Stimulated activated CD4-positive, alpha-beta T cell treated with anti-CD3 and anti-CD28 coated beads, Interleukin-1b, Interleukin-23, amount 100 ng/mL, for 4 hours (primary cell): ENCODE measurements at regions not wholly inside any gene's neighbourhood (a gene's known extent, or its start where the extent isn't known, plus 50 kb on each side); places are given as distances from the start of the nearest gene placed in this dataset.
"Not testable (repeated sequence)": the region's sequence is repeated elsewhere in the genome, so short reads cannot be mapped to it uniquely, and the experiment has no call there.

Source experiments
- DNase-seq, 2 donors: peaks; one replicate each; pipeline ENCODE4 v3.0.0-alpha.2; 2020; ENCODE audit warnings: low read depth in 2 of 2

- no peak for DNase-seq
Observed at GRCh38 chr15:69554279-69554961, 101.8 kb downstream of the RPLP1 start.

- no peak for DNase-seq
Observed at GRCh38 chr15:69555080-69555479, 102.5 kb downstream of the RPLP1 start.

- DNase-seq = no peak
Observed at GRCh38 chr15:69556344-69556743, 103.7 kb downstream of the RPLP1 start.

DNA sequence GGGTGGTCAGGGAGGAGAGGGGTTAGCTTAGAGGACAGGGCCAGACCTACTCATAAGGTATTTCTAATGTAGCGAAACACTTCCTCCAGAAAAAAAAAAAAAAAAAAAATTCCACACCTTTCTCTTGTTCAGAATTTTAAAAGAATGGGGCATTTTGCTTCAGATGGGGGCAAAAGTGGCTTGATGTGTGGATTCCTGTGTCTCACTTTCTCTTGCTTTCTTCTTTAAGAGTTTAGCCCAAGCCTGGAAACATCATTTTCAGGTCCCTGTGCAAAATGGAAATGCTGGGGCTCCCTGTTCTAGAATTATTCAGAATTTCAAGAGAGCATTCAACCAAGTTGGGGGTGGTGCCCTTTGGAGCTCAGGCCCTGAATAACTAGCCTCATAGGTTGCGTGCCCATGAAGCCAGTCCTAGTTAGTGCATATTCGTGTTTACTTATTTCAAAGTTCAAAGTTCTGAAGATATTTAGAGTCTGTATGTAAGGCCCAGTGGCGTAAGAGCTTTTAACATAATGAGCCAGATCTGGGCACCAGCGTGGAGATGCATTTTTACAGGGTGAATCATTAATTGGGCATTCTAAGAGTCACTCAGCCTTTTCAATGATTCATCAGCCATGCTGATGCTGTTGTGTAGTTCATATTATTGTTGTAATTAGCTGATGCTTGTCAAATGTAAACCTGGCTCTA is 104.5 kb downstream of the RPLP1 start:
- DNase-seq = no peak

DNA sequence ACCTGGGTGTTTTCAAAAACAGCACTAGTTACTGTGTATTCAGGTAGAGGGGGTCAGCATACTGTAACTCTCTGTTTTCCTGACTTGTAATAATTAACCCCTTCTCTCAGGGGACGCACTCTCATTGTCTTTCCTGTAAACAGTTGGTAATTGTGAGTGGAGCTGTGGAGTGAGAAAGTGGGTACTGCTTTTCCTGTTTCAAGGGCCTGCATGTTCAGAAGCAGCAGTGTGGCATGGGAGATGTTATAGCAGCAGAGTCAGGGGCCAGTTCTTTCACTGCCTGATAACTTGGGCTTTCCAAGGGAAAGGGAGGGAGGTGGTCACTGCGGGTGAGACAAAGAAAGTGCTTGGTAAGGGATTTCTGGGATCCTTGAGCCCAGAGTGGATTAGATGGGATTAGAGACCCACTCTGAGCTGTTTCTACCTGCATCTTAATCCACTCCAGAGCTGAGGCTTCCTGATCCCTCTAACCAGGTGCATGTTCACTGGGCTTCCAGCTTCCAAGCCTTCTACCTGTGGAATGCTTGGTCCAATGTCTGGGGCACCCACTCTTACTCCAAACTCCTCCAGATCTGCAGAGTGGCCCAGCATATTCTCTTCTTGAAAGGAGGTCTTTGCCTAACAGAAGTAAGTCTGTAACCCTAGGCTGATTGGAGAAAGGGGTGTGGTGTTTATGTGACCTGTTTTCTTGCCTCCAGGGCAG is 105.2 kb downstream of the RPLP1 start:
- DNase-seq = no peak

DNA sequence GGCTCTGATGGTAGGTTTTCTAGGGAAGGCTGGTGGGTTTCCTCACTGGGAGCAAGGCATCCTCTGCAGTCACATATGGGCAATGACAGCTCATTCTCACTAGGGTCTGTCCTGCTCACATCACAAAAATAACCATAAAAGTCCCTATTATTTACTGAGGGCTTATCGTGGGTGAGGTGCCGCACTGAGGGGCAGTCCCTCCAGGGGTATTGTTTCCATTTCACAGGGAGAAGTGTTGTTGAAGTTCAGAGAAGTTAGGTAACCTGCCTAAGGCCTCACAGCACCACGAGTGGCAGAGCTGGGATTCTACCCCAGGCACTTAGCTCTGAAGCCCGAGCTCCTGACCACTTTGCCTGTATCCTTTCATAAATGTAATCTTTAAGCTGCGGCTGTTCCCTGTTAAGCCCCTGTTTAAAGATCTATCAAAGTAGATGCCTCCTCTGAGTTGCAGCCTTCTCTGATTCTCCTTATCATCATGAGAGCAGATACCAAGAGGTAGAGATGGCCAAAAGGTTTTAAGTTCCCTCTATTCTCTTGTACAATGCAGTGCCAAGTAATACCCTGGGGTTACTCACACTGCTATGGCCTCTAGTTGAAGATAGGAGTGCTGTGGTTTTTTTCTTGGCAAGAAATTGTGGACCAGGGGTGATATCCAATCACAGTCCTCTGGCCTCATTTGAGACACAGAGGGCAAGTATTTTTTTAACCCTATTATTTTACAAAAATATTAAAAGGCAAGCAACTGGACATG is 107.0 kb downstream of the RPLP1 start:
- DNase-seq = no peak

DNA sequence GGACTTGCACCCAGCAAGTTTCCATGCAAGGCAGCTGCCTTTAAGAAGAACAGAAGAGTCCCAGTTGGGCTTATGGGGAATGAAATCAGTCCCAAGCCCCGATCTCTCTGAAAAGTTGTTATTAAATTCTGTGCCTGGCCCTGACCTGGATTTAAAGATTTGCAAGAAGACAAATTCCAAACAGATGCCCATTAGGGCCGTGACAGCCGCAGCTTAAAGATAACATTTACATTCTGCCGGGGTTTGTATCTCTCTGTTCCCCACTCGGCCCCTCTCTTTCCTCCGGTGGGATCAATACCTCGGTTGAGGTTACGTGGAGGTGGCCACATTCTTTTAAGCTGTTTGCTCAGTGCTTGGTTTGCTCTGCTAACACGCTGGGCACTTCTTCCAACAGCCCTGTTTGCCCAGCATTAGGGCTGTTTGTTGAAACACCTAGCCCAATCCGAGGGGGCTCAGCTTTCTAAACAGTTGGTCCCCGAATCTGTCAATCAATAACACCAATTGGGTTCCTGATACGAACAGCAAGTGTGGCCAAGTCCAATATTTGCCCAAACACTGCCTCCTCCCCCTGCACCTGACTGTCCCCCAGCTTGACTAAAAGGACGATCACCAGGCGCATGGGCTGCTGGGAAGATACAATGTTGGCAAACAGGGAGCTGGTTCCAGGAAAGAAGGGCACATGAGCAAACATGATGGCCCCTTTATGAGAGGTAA is 108.6 kb downstream of the RPLP1 start:
- DNase-seq = no peak

GRCh38 chr15:69562116-69562515 is 109.5 kb downstream of the RPLP1 start:
- DNase-seq = no peak

DNA sequence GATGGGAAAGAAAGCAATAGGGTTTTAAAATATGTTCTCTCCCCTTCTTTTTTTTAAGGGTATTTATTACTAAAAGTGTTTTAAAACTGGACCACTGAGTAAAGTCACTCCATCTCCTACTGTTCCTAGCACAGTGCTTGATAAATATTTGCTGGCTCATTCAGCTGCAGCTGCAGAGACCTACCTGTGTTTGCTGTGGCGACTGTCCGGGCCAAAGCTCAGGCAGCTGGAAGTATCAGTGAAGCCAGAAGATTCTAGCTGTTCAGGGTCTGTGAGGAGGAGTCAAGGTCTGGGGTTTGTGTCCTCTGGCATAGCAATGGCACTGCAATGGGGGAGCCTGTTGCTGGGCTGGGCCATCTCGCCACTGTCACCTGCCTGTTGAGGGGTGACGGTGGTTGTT is 109.9 kb downstream of the RPLP1 start:
- DNase-seq = no peak

DNA sequence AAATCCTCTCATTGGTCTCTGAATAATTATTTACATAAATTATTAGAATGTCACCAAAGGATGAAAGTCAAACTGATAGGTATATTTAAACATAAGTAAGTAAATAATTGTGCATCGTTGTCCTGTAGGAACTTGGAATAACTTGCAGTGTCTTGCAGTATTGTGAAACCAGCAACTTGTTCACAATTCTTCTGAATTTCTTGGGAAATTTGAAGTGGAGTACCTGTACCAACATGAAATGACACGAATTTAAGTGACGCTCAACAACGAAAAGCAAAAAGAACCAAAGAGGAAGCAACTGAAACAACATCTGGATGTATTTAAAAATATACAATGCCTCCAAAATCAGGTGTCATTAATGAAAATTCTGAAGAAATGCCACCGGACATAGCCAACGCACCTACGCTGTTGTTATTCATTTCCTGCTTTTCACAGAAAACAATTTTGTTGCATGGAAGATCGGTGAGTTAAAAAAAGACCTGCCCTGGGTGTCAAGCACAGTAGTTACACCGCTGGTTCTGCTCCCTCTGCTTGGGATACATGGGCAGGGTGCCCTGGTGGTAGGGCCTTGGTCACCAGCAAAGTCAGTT is 112.5 kb downstream of the RPLP1 start:
- no peak for DNase-seq

- DNase-seq = not testable (repeated sequence)
Observed at GRCh38 chr15:69567238-69567760, 114.7 kb downstream of the RPLP1 start.

- DNase-seq = no peak
Observed at GRCh38 chr15:69568173-69569009, 115.8 kb downstream of the RPLP1 start.

DNA sequence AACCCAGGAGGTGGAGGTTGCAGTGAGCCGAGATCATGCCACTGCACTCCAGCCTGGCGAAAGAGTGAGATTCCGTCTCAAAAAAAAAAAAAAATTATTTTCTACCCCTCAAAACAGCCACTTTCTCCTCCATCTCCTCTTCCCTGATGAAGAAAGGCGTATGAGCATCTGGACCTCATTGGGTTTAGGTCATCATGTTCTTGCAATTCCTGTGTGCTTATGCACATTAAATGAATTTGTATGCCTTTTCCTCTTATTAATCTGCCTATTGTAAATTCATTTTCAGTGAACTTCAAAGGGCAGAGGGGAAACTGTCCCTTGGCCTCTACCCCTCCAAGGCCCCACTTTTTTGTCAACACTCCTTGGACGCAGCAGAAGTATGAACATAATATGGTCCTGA is 117.8 kb downstream of the RPLP1 start:
- no peak for DNase-seq

DNA sequence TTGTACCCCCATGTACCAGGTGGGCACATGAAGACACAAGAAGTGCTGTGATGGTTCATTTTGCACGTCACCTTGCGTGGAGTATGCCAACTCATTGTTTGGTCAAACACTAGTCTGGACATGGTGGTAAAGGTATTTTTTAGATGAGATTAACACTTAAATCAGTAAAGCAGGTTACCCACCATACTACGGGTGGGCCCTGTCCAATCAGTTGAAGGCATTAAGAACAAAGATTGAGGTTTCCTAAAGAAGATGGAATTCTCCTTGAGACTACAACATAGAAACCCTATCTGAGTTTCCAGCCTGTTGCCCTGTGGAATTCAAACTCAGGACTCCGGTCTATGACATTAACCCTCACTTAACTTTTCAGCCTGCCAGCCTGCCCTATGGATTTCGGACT is 118.4 kb downstream of the RPLP1 start:
- no peak for DNase-seq

DNA sequence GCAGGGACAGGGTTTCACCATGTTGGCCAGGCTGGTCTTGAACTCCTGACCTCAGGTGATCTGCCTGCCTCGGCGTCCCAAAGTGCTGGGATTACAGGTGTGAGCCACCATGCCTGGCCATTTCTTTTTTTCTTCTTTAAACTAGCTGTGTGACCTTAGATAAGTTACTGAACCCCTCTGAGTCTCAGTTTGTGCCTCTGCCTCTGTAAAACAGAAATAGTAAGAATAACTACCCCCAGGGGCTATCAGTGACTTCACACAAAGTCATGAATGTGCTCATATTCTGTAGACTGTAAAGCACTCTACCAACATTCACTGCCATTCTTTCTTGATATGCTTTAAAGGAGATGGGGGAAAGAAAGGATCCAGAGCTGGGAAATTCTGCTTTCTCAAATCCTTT is 120.7 kb downstream of the RPLP1 start:
- DNase-seq = not testable (repeated sequence)

GRCh38 chr15:69573815-69574475 is 121.3 kb downstream of the RPLP1 start:
- peak; percentile 33 to 52 for DNase-seq

DNA sequence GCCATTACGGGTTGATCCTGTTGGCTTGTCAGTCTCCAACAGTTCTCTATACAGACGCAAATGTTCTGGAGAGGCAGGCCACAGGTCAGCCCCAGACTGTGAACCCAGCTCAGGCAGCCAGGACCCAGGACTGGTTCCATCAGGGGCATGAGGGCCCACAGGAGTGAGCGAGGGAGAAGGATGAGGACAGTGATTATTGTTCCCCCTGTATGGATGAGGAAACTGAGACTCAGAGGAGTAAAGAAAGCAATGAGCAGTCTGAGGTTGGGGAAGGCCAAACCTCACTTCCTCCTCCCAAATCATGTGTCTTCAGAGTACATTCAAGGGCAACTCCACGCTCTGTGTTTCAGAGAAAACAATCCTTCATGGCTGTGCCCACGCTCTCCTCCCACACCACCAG is 121.9 kb downstream of the RPLP1 start:
- DNase-seq = no peak

GRCh38 chr15:69575387-69575786 is 122.8 kb downstream of the RPLP1 start:
- no peak for DNase-seq

DNA sequence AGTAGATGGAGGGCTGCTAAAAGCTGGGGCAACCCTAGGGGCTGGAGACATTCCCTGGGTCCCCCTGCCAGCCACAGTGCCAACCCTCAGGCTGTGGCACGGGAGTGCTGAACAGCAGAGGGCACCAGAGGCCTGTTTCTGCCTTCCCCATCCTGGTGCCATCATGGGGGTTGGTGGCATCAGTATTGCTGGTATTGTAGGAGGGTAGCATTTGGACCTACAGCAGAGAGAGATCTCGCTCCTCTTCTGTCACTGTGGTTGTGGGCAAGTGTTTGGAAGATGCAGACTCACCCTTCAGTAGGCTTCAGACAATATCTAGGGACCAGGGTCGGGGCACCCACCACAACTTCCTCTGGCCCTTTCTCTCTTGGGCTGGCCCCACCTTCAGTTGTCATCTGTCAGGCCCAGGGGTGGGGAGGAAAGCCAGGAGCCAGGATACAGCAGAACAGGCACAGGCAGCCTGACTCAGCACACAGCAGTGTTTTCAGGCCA is 123.5 kb downstream of the RPLP1 start:
- peak; percentile 63 to 67 for DNase-seq
